ENCODE measurements at regions not wholly inside any gene's neighbourhood (a gene's known extent, or its start where the extent isn't known, plus 50 kb on each side); places are given as distances from the start of the nearest gene placed in this dataset.

DNA sequence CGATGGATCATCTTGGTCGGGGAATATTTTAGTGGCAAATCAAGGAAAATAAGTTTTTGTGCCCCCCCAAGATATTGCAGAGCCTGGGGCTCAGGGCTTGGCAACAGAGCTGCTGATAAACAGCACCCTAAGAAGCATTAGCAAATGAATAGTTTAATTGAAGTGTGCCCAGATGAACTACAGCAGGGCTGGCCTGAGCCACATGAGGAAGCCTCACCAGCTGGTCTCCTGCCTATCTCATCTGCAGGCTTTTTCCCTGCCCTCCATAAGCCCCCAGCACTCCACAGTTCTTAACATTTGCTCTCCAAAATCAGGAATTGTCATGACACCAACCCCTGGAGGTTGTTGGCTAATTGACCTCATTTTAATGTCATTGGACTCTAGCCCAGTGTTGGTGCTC is 480.2 kb downstream of the HS3ST3B1 start:
- no TSS peak for BruUV-seq (replicated peaks)
- TF ChIP-seq CBX3 (IDR thresholded peaks at IDR 0.05; ENCODE audit: low read depth) (no peak), YY1 (IDR thresholded peaks at IDR 0.05; ENCODE audit: extremely low read depth, insufficient replicate concordance, low read depth, low read length) (no peak), SRF (IDR thresholded peaks at IDR 0.05; ENCODE audit: low read depth) (no peak), CEBPB (IDR thresholded peaks at IDR 0.05; ENCODE audit: low read depth) (no peak), ELF1 (IDR thresholded peaks at IDR 0.05; ENCODE audit: borderline replicate concordance, low read depth) (no peak), SP1 (IDR thresholded peaks at IDR 0.05; ENCODE audit: low read depth) (no peak), RAD21 (IDR thresholded peaks at IDR 0.05; ENCODE audit: low read depth) (no peak), EGR1 (IDR thresholded peaks at IDR 0.05; ENCODE audit: low read depth) (no peak), ZNF274 (IDR thresholded peaks at IDR 0.05; ENCODE audit: low read depth, low read length) (no peak), SIN3A (IDR thresholded peaks at IDR 0.05; ENCODE audit: low read depth) (no peak), EZH2 (IDR thresholded peaks at IDR 0.05) (no peak), POLR2AphosphoS5 (IDR thresholded peaks at IDR 0.05; ENCODE audit: low read depth, low read length) (no peak), TCF7L2 (IDR thresholded peaks at IDR 0.05; ENCODE audit: borderline replicate concordance, extremely low read depth, insufficient read depth, insufficient read length) (no peak), POLR2A (IDR thresholded peaks at IDR 0.05; ENCODE audit: borderline replicate concordance, extremely low read depth, insufficient read depth, insufficient read length) (no peak), FOSL1 (IDR thresholded peaks at IDR 0.05; ENCODE audit: low read depth) (no peak), JUND (IDR thresholded peaks at IDR 0.05) (no peak)
- TF ChIP-seq, protein P1, sequence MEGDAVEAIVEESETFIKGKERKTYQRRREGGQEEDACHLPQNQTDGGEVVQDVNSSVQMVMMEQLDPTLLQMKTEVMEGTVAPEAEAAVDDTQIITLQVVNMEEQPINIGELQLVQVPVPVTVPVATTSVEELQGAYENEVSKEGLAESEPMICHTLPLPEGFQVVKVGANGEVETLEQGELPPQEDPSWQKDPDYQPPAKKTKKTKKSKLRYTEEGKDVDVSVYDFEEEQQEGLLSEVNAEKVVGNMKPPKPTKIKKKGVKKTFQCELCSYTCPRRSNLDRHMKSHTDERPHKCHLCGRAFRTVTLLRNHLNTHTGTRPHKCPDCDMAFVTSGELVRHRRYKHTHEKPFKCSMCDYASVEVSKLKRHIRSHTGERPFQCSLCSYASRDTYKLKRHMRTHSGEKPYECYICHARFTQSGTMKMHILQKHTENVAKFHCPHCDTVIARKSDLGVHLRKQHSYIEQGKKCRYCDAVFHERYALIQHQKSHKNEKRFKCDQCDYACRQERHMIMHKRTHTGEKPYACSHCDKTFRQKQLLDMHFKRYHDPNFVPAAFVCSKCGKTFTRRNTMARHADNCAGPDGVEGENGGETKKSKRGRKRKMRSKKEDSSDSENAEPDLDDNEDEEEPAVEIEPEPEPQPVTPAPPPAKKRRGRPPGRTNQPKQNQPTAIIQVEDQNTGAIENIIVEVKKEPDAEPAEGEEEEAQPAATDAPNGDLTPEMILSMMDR (IDR thresholded peaks at IDR 0.05 in 2 of 3, conservative IDR thresholded peaks at IDR 0.05 in 1 of 3; ENCODE audit: borderline replicate concordance in 1 of 3, insufficient read depth in 1 of 3, low read depth in 2 of 3, low read length in 2 of 3): no peak
- TF ChIP-seq, protein P2, sequence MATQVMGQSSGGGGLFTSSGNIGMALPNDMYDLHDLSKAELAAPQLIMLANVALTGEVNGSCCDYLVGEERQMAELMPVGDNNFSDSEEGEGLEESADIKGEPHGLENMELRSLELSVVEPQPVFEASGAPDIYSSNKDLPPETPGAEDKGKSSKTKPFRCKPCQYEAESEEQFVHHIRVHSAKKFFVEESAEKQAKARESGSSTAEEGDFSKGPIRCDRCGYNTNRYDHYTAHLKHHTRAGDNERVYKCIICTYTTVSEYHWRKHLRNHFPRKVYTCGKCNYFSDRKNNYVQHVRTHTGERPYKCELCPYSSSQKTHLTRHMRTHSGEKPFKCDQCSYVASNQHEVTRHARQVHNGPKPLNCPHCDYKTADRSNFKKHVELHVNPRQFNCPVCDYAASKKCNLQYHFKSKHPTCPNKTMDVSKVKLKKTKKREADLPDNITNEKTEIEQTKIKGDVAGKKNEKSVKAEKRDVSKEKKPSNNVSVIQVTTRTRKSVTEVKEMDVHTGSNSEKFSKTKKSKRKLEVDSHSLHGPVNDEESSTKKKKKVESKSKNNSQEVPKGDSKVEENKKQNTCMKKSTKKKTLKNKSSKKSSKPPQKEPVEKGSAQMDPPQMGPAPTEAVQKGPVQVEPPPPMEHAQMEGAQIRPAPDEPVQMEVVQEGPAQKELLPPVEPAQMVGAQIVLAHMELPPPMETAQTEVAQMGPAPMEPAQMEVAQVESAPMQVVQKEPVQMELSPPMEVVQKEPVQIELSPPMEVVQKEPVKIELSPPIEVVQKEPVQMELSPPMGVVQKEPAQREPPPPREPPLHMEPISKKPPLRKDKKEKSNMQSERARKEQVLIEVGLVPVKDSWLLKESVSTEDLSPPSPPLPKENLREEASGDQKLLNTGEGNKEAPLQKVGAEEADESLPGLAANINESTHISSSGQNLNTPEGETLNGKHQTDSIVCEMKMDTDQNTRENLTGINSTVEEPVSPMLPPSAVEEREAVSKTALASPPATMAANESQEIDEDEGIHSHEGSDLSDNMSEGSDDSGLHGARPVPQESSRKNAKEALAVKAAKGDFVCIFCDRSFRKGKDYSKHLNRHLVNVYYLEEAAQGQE (IDR thresholded peaks at IDR 0.05; ENCODE audit: low read depth): no peak
- TF ChIP-seq, protein P3, sequence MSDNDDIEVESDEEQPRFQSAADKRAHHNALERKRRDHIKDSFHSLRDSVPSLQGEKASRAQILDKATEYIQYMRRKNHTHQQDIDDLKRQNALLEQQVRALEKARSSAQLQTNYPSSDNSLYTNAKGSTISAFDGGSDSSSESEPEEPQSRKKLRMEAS (IDR thresholded peaks at IDR 0.05): no peak
- TF ChIP-seq, protein P4, sequence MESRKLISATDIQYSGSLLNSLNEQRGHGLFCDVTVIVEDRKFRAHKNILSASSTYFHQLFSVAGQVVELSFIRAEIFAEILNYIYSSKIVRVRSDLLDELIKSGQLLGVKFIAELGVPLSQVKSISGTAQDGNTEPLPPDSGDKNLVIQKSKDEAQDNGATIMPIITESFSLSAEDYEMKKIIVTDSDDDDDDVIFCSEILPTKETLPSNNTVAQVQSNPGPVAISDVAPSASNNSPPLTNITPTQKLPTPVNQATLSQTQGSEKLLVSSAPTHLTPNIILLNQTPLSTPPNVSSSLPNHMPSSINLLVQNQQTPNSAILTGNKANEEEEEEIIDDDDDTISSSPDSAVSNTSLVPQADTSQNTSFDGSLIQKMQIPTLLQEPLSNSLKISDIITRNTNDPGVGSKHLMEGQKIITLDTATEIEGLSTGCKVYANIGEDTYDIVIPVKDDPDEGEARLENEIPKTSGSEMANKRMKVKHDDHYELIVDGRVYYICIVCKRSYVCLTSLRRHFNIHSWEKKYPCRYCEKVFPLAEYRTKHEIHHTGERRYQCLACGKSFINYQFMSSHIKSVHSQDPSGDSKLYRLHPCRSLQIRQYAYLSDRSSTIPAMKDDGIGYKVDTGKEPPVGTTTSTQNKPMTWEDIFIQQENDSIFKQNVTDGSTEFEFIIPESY (IDR thresholded peaks at IDR 0.05; ENCODE audit: extremely low read depth, insufficient replicate concordance, low read length): no peak
- no peaks in the 10 kb centered on the region for H3K4me1 ChIP-seq (ENCODE audit: control insufficient read depth in 1 of 2, insufficient read depth in 2 of 2, low read length in 2 of 2)
- H3K27me3 ChIP-seq (ENCODE audit: insufficient read depth, low read length): no peaks in the 10 kb centered on the region
- H2AFZ ChIP-seq (ENCODE audit: low read depth, low read length, poor library complexity, severe bottlenecking): no peak overlapping the region
- ChIA-PET CTCF (no interaction called here), POLR2A (no interaction called here), RAD21 (ENCODE audit: low non-redundant PET in 1 of 2, low total read pairs in 2 of 2, uncharacterized antibody in 2 of 2, unreplicated experiment in 2 of 2) (no interaction called here)
- no peak overlapping the region for H3K4me3 ChIP-seq (replicated peaks in 1 of 2; ENCODE audit: low read depth in 1 of 2, low read length in 2 of 2)
- H3K9me2 ChIP-seq (ENCODE audit: insufficient read depth): no peaks in the 10 kb centered on the region
- ATAC-seq: no peak
- no peak for DNase-seq (ENCODE audit: low read depth, low spot score)
- H3K79me2 ChIP-seq (ENCODE audit: insufficient read depth, low read length): no peaks in the 10 kb centered on the region
- no peaks in the 10 kb centered on the region for H3K36me3 ChIP-seq (ENCODE audit: control insufficient read depth in 1 of 2, insufficient read depth in 2 of 2, low read length in 2 of 2)
- intact Hi-C loops (cut with micrococcal nuclease): no loop called here
- H3K27ac ChIP-seq (ENCODE audit: low read depth, low read length): no peak overlapping the region
- H3K9me3 ChIP-seq (ENCODE audit: control insufficient read depth in 1 of 2, insufficient read depth in 1 of 2, low read depth in 1 of 2, low read length in 2 of 2): peaks cover 0 to 3% of the 10 kb centered on the region in 2 experiments; a peak in 1 of 4 replicates
- no peak overlapping the region for H3K9ac ChIP-seq (ENCODE audit: low read length)
- no peak overlapping the region for H3K4me2 ChIP-seq (ENCODE audit: low read length)
- no peaks in the 10 kb centered on the region for H4K20me1 ChIP-seq (ENCODE audit: insufficient read depth)
